Activated B cell treated with CpG ODN at 0.5 μM for 24 hours (primary cell): ENCODE measurements at regions not wholly inside any gene's neighbourhood (a gene's known extent, or its start where the extent isn't known, plus 50 kb on each side); places are given as distances from the start of the nearest gene placed in this dataset.

ENCODE experiments used
- ATAC-seq: fragments of 200-7000 bp; cut with Tn5 transposase; one replicate; pipeline ENCODE4 v1.10.0; 2021; ENCODE audit warnings: low read depth, mild to moderate bottlenecking, moderate library complexity
- CTCF ChIA-PET: fragments of 350-600 bp; sonication (Branson Sonifier 250); formaldehyde crosslinking; loops from one replicate; lab custom pipeline; 2021; ENCODE audit warnings: antibody characterized with exemption; lab: Charles Lee
- POLR2A ChIA-PET: fragments of 350-600 bp; sonication (Branson Sonifier 250); formaldehyde crosslinking; loops from one replicate; lab custom pipeline; 2021; ENCODE audit warnings: antibody characterized with exemption; lab: Charles Lee
- DNase-seq: peaks from one replicate; pipeline ENCODE4 v3.0.0; 2022
- H3K27ac Mint-ChIP-seq: one replicate; pipeline ENCODE4 v1.8.0; 2020; ENCODE audit warnings: mixed read lengths
- H3K27me3 Mint-ChIP-seq: one replicate; pipeline ENCODE4 v1.8.0; 2021; ENCODE audit warnings: mixed read lengths
- H3K36me3 Mint-ChIP-seq: one replicate; pipeline ENCODE4 v1.8.0; 2021; ENCODE audit warnings: low read depth, mixed read lengths
- H3K4me1 Mint-ChIP-seq: one replicate; pipeline ENCODE4 v1.8.0; 2021; ENCODE audit warnings: mixed read lengths
- H3K4me3 Mint-ChIP-seq: one replicate; pipeline ENCODE4 v1.8.0; 2020; ENCODE audit warnings: mild to moderate bottlenecking, mixed read lengths
- H3K9me3 Mint-ChIP-seq: one replicate; pipeline ENCODE4 v1.8.0; 2020; ENCODE audit warnings: mixed read lengths
- CTCF ChIP-seq: fragments of 200-600 bp; IDR thresholded peaks from one replicate; pipeline ENCODE4 v1.8.0; 2022; ENCODE audit warnings: antibody characterized with exemption, mild to moderate bottlenecking
- intact Hi-C: fragments of 100-400 bp; cut with micrococcal nuclease; formaldehyde crosslinking; loops from one replicate; pipeline ENCODE4 v1.15.1; 2024

DNA sequence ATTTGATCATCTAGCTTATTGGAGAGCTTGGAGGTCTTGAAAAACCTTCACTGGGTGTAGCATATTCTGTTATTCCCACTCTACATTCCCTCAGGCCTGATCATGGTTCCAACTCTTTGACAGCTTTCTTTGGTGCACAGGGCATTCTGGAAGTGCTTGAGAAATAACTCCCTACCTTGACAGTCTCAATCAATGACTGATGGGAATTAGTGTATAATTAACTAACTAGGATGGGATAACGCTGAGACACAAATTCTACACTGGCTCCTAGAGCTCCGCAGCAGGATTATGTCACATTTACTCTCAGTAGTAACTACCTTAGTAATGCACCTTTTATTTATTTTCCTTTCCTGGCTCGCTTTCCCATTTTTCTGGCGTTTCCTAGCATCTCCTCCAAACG is 236.4 kb downstream of the MAP2K6 start:
- POLR2A ChIA-PET: no interaction called here
- no peaks in the 10 kb centered on the region for H3K4me1 Mint-ChIP-seq
- no peaks in the 10 kb centered on the region for H3K36me3 Mint-ChIP-seq
- DNase-seq (no peak), ATAC-seq (no peak)
- peaks cover 1% of the 10 kb centered on the region for H3K27me3 Mint-ChIP-seq
- H3K9me3 Mint-ChIP-seq: peaks cover 8% of the 10 kb centered on the region
- CTCF ChIA-PET: no interaction called here
- no peak overlapping the region for H3K27ac Mint-ChIP-seq
- intact Hi-C loops: no loop called here
- H3K4me3 Mint-ChIP-seq: no peak overlapping the region
- no peak for TF ChIP-seq CTCF

- H3K9me3 Mint-ChIP-seq: peaks cover 8% of the 10 kb centered on the region
- no peak overlapping the region for H3K27ac Mint-ChIP-seq
- no peaks in the 10 kb centered on the region for H3K4me1 Mint-ChIP-seq
- ChIA-PET POLR2A (no interaction called here), CTCF (no interaction called here)
- H3K4me3 Mint-ChIP-seq: no peak overlapping the region
- ATAC-seq (no peak), DNase-seq (no peak)
- H3K27me3 Mint-ChIP-seq: peaks cover 1% of the 10 kb centered on the region
- TF ChIP-seq CTCF: no peak
- H3K36me3 Mint-ChIP-seq: no peaks in the 10 kb centered on the region
- intact Hi-C loops: no loop called here
Observed at GRCh38 chr17:69651921-69652320, 237.4 kb downstream of the MAP2K6 start.

- CTCF ChIA-PET: no interaction called here
- DNase-seq (no peak), ATAC-seq (no peak)
- POLR2A ChIA-PET: no interaction called here
- intact Hi-C loops: no loop called here
- TF ChIP-seq CTCF: no peak
- Mint-ChIP-seq H3K27me3 (peaks cover 1% of the 10 kb centered on the region), H3K4me3 (no peak overlapping the region), H3K36me3 (no peaks in the 10 kb centered on the region), H3K9me3 (peaks cover 5% of the 10 kb centered on the region), H3K4me1 (no peaks in the 10 kb centered on the region), H3K27ac (no peak overlapping the region)
Observed at GRCh38 chr17:69654981-69655855, 240.7 kb downstream of the MAP2K6 start.

- ChIA-PET CTCF (no interaction called here), POLR2A (no interaction called here)
- ATAC-seq (no peak), DNase-seq (no peak)
- H3K4me1 Mint-ChIP-seq: no peaks in the 10 kb centered on the region
- no peak overlapping the region for H3K27ac Mint-ChIP-seq
- no peaks in the 10 kb centered on the region for H3K36me3 Mint-ChIP-seq
- H3K9me3 Mint-ChIP-seq: peaks cover 6% of the 10 kb centered on the region
- intact Hi-C loops: loop anchor here (1.0 kb wide), 1 partner anchor 24 kb away; no protein-coding TSS in a partner anchor
- H3K27me3 Mint-ChIP-seq: peaks cover 1% of the 10 kb centered on the region
- no peak for TF ChIP-seq CTCF
- H3K4me3 Mint-ChIP-seq: no peak overlapping the region
Observed at GRCh38 chr17:69655902-69656301, 241.4 kb downstream of the MAP2K6 start.

DNA sequence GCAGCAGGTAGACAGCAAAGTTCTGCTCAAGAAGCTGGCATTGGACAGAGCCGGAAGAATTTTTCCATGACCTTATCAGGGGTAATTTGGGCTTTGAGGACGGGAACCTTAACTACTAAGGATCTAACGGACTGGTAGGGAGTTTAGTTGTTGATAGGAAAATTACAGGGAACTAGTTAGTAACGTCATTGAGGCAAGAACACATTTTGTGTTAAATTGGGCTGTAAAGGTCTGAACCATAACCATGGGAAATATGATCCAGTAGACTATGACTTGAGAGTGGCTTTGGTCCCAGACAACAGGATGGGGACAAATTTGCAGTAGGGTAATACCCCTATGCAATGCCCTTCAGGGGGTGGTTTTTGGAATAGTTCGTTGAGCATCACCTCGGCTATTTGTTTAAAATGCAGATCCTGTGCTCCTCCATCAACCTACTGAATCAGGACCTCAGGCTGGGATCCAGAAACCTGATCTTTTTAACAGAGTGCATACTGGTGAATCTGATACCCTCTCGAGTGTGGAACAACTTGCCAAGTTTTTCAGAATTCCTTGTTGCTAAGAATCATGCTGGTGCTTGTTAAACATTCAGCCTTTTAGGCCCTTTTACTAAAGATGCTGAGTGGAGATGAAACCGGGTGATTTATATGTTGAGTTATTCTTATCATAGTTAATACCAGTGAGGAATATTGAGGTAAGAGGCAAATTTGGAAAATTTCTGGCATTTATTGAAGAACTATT is 255.1 kb downstream of the MAP2K6 start:
- ATAC-seq (no peak), DNase-seq (no peak)
- Mint-ChIP-seq H3K27me3 (no peaks in the 10 kb centered on the region), H3K27ac (no peak overlapping the region), H3K9me3 (peaks cover 4% of the 10 kb centered on the region), H3K4me1 (no peaks in the 10 kb centered on the region), H3K4me3 (no peak overlapping the region), H3K36me3 (no peaks in the 10 kb centered on the region)
- ChIA-PET POLR2A (no interaction called here), CTCF (no interaction called here)
- TF ChIP-seq CTCF: no peak
- intact Hi-C loops: no loop called here
